NCI-H2029 treated with DMSO at 0.1 percent for 48 hours (cell line): ENCODE measurements at regions not wholly inside any gene's neighbourhood (a gene's known extent, or its start where the extent isn't known, plus 50 kb on each side); places are given as distances from the start of the nearest gene placed in this dataset.

ENCODE experiments used
- DNase-seq: peaks from one replicate; lab custom pipeline; 2025; lab: John Stamatoyannopoulos, UW

- DNase-seq = no peak
These were observed 1144.3 kb downstream of the ADGRL3 start for GRCh38 chr4:62344474-62344873.

DNA sequence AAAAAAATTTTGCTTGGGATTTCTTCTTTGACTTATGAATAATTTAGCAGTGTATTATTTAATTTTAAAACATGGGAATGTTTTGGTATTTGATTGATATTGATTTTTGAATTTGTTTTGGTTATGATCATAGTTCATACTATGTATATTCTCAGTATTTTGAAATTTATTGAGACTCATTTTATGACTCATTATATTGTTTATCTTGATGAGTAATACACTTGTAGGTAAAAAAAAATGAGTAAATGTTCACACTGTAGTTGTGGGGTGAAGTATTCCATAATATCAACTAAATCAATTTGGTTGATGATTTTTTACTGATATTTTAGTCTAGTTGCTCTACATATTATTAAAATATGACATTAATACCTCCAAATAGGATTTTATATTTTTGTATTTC is 1142.2 kb downstream of the ADGRL3 start:
- no peak for DNase-seq

DNA sequence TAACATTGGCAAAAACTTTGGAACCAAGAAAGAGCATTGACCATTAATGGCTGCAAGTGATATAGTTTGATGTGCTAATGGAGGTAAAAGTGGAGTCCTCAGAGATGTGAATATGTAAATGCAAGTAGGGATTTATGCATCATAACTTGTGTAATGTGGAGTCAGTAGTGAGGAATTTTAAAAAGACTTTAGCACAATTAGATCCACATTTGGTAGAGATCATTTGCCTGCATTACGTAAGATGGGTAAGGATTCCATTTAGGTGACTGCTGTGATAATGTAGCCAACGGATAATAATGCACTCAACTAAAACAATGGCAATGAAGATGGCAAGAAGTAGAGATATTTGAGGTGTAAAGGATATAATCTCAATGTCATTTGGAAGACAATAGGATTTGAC is 1128.4 kb downstream of the ADGRL3 start:
- DNase-seq = no peak

DNA sequence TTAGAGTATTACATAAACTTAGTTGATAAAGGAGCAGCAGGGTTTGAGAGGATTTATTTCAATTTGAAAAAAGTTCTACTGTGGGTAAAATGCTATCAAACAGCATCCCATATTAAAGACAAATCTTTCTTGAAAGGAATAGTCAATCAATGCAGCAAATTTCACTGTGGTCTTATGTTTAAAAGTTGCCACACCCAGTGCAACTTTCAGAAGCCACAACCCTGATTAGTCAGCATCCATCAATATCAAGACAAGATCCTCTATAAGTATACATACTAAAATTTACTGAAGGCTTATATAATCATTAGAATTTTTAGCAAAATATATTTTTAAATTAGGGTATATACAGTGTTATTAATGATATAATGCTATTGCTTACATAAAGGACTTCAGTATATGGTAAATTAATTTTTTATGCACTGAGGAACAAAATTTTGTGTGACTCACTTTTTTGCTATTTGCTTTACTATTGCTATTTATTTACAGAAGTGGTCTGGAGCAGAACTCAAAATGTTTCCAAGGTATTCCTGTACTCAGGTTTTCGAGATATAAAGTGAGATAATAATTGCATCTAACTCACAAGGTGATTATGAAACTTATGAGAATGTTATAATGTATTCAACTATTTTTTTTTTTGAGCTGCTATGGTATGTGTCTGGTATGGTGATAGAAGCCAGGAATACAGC is 1127.6 kb downstream of the ADGRL3 start:
- DNase-seq = no peak

GRCh38 chr4:62324215-62324614 is 1124.1 kb downstream of the ADGRL3 start:
- no peak for DNase-seq

GRCh38 chr4:62320612-62321011 is 1120.5 kb downstream of the ADGRL3 start:
- DNase-seq = no peak

GRCh38 chr4:62302710-62303109 is 1102.6 kb downstream of the ADGRL3 start:
- DNase-seq = no peak

- DNase-seq = no peak
These were observed 1101.4 kb downstream of the ADGRL3 start for GRCh38 chr4:62301500-62301899.

- DNase-seq = no peak
These were observed 1093.4 kb downstream of the ADGRL3 start for GRCh38 chr4:62293551-62293950.

DNA sequence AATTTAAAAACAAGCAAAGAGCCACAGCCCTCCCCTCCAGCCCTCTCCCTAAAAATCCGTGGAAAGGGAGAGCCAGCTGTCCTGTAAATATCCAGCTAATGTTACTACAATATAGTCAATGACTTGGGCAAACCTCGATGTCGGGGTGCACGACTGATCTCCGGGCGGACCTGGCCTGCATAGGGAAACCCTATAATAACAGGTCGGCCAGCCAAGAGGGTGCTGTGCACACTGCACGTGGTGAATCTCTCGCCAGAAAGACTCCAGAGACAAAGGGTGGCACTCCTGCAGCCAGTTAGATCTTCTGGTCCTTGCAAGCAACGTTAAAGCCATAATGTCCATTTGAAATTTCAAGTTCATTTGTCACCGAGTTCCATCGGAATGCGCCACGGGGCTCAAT is 1092.8 kb downstream of the ADGRL3 start:
- no peak for DNase-seq

- no peak for DNase-seq
These were observed 1088.8 kb downstream of the ADGRL3 start for GRCh38 chr4:62288808-62289541.

DNA sequence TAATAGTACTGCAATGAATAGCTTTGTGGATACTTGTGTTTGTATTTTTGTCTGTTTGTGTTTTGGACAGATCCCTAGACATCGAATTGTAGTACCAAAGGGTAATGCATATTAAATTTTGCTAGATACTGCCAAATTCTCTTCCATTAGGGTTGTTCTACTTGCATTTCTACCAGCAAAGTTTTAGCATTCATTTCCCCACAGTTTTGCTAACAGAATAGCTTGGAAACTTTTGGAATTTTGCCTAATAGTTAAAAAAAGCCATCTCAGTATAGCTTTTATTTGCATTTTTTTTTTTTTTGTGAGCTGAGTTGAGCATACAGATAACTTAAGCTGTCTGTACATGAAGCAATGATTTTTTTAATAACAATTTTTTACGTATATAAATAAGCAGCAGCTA is 1084.9 kb downstream of the ADGRL3 start:
- no peak for DNase-seq

DNA sequence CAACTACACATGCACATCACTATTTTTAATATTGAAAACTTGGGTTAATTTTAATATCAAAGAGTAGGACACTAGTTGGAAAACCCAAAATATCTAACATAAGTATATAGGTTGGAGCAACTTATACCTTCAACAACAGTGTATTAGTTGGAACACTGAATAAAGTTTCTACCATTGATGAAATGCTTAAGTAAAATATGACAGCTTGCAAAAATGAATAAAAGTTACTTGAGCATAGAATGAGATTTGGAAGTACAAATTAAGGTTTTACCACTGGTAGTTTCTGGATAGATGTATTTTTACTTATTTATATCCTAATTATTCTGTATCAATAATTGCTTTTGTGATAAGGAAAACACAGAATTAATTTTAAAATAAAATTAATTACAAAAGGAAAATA is 1079.6 kb downstream of the ADGRL3 start:
- DNase-seq = no peak

- no peak for DNase-seq
These were observed 1075.3 kb downstream of the ADGRL3 start for GRCh38 chr4:62275470-62275869.

DNA sequence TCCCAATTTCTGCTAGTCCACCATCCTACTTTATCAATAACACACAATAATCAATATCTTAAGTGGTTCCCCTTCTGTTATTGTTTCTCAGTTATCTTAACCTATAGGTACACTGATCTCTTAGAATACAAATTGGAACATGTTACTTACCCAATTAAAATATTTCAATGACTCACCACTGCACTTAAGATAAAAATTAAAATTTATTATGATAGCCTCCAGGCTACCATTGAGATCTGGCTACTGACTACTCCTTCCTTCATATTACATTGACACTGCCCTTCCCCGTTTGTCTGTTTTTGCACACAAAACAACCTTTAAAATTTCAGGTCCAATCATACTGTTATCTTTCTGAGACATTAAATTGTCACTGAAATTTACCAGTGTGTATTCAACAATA is 1074.7 kb downstream of the ADGRL3 start:
- no peak for DNase-seq

DNA sequence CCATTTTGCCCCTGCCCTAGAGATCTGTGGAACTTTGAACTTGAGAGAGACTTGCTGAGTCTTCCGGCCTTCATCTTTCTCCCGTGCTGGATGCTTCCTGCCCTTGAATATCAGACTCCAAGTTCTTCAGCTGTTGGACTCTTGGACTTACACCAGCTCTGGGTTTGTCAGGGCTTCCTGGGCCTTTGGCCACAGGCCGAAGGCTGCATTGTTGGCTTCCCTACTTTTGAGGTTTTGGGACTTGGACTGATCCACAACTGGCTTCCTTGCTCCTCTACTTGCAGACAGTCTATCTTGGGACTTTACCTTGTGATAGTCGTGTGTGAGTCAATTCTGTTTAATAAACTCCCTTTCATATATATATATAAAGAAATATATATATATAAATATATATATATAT is 1071.0 kb downstream of the ADGRL3 start:
- no peak for DNase-seq

DNA sequence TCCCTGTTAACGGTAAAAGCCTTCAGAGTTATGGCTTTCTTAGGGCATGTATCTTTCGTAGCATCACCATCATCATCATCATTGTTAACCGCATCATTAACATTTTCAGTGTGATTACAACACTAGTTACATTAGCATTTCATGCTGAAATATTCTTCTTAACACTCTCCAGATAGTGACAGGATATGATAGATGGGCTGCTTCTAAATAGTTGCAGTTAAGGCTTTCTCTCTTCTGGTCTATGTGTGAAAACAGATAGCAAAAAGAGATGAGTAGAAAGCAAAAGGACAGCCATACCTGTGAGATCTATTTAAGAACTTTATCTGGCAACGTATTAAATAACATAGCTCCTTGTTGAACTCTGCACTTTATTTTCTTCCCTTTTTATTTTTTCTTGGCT is 1069.8 kb downstream of the ADGRL3 start:
- DNase-seq = no peak

DNA sequence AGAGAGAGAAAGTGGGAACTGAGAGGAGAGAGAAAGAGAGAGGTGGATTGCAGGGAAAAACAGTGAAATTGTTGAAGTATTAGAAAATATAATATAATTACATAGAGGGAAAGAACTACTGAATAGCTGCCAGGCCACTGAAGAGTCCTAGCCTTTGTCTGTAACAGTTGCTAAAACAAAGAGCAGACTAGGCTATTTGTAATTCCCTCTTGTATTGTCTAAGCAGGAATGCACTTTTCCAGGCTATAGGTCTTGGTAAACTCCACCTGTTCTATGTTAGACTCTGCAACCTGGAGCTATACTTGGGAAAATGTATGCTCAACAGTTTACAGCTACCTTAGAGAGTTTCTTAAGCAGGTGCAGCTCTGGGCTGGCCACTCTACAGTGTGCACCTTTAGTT is 1063.3 kb downstream of the ADGRL3 start:
- no peak for DNase-seq

DNA sequence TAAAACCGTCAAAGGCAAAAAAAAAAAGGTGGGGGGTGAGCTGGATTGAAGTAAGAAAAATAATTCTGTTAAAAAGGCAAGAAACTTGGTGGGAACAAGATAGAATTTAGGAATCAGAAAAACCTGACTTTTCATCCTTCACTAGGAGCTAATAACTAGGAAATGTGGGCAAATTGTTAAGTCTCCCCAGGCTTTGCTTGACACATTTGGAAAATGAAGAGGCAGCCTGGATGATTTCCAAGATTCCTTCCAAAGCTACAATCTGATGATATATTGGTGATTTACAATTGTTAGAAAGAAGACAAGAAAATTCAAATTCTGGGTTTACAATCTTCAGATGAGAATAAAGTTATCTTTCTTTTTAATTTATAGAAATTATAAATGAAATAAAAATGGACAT is 1062.5 kb downstream of the ADGRL3 start:
- DNase-seq = no peak

DNA sequence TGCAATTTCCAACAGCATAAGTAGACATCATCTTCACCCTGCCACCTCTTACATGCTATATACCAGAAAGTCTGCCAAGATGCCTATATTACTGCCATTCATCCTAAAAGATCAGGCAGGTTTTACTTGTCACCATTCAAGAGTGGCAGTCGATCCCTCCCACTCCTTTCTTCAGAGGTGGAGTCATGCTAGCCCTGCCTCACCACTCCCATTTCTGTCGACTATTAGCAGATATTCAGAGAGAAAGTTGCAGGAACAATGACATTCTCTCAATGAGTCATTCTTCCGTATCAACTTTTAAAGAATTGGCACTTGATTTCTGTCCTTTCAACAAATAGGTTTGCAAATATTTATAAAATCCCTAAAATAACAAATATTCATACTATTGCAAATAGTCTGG is 1060.1 kb downstream of the ADGRL3 start:
- DNase-seq = no peak

- DNase-seq = no peak
These were observed 1056.4 kb downstream of the ADGRL3 start for GRCh38 chr4:62256479-62256878.

GRCh38 chr4:62252728-62253127 is 1052.6 kb downstream of the ADGRL3 start:
- DNase-seq = no peak

DNA sequence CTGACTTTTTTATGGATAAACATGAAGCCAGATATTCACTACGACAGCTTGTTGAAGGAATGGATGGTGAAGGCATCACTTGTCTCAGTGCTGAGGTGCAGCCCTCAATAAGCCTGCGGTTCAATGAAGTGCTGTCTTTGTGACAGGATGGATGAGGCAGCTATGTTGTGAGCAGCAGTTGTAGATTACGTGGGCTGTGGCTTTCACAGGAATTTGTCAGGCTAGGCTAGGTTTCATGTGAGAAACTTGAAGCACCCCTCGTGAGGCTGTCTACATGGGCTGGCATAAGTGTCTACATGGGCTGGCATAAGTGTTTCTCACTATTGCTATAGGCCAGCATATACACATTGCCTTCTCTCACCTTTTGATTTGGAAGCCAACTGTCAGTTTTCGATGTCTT is 1050.0 kb downstream of the ADGRL3 start:
- no peak for DNase-seq

DNA sequence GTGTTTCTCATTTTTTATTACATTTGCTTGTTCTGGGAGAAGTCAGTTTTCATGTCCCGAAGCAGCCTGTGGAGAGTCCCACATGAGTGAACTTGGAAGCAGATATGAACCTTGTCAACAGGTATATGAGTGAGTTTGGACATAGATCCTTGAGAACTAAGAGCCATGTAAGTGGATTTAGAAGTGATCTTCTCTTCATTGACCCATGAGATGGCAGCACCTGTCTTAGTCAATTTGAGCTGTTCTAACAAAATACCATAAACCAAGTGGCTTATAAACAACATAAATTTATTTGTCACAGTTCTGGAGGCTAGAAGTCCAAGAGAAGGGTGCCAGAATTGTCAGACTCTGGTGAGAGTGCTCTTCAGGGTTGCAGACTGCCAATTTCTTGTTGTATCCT is 1043.8 kb downstream of the ADGRL3 start:
- no peak for DNase-seq
